ENCODE measurements at regions not wholly inside any gene's neighbourhood (a gene's known extent, or its start where the extent isn't known, plus 50 kb on each side); places are given as distances from the start of the nearest gene placed in this dataset.

- Histone ChIP-seq H3K56ac (replicated peaks; ENCODE audit: insufficient read length, low read depth, low read length) (no peak overlapping the region), H4K8ac (ENCODE audit: extremely low read depth, insufficient read depth, low read length) (no peak overlapping the region), H2BK120ac (replicated peaks; ENCODE audit: low read depth, low read length) (no peak overlapping the region), H2BK5ac (ENCODE audit: low read depth, low read length) (no peak overlapping the region), H3K79me2 (ENCODE audit: control insufficient read depth in 1 of 2, insufficient read depth in 2 of 2, low read length in 2 of 2) (no peaks in the 10 kb centered on the region), H3K23me2 (ENCODE audit: low read depth, low read length) (no peaks in the 10 kb centered on the region), H3K9me3 (ENCODE audit: insufficient read depth in 2 of 2, low read depth in 1 of 2, low read length in 1 of 2) (peaks cover 4 to 15% of the 10 kb centered on the region in 2 experiments; a peak in 3 of 4 replicates), H4K91ac (replicated peaks; ENCODE audit: insufficient read length, low read length) (no peak overlapping the region), H4K20me1 (replicated peaks in 1 of 2; ENCODE audit: control insufficient read depth in 1 of 2, insufficient read depth in 2 of 2, low read length in 2 of 2) (no peaks in the 10 kb centered on the region), H3K79me1 (ENCODE audit: low read depth, low read length) (no peaks in the 10 kb centered on the region), H3K9ac (replicated peaks in 1 of 4; ENCODE audit: extremely low read depth in 1 of 4, low read depth in 3 of 4, low read length in 3 of 4) (no peak overlapping the region), H2AFZ (ENCODE audit: low read length) (no peak overlapping the region), H3K14ac (ENCODE audit: insufficient read length) (no peak overlapping the region), H2BK15ac (ENCODE audit: low read length) (no peak overlapping the region), H2BK20ac (ENCODE audit: low read length) (no peak overlapping the region), H3K4me1 (replicated peaks in 1 of 4; ENCODE audit: control insufficient read depth in 3 of 4, insufficient read depth in 4 of 4, low read length in 3 of 4) (peaks cover 0 to 2% (median 0%) of the 10 kb centered on the region in 4 experiments; a peak in 3 of 7 replicates), H4K5ac (ENCODE audit: insufficient read length, low read depth, low read length) (no peak overlapping the region), H3K4ac (replicated peaks; ENCODE audit: insufficient read length, low read depth, low read length) (no peak overlapping the region), H3K4me2 (ENCODE audit: insufficient read depth in 1 of 2, low read depth in 2 of 2, low read length in 2 of 2) (no peak overlapping the region), H2BK12ac (ENCODE audit: low read depth, low read length) (no peak overlapping the region), H2AK5ac (ENCODE audit: low read depth, low read length) (no peak overlapping the region), H3K4me3 (ENCODE audit: extremely low read depth in 1 of 4, insufficient read depth in 2 of 4, low read depth in 3 of 4, low read length in 4 of 4) (no peak overlapping the region), H3K18ac (ENCODE audit: extremely low read depth, low read length) (no peak overlapping the region), H3K36me3 (ENCODE audit: control insufficient read depth in 2 of 4, insufficient read depth in 4 of 4, low read length in 3 of 4) (peaks cover 10 to 59% (median 38%) of the 10 kb centered on the region in 4 experiments; a peak in 7 of 8 replicates), H3K23ac (ENCODE audit: insufficient read length) (no peak overlapping the region), H3K27ac (ENCODE audit: low read depth, low read length) (no peak overlapping the region), H3K27me3 (replicated peaks in 1 of 4; ENCODE audit: control insufficient read depth in 3 of 4, extremely low read depth in 1 of 4, insufficient read depth in 3 of 4, low read length in 3 of 4) (no peaks in the 10 kb centered on the region)
- DNase-seq (ENCODE audit: low read depth in 1 of 2, low spot score in 2 of 2) (no peak), FAIRE-seq (no peak)
- 91% methylated on average over 2 of the region's 2 CpGs; no CpG with 5 or more reads in 1 of the 2 experiments for WGBS, 2 experiments (ENCODE audit: extremely low coverage in 1 of 2, insufficient coverage in 1 of 2, insufficient read length in 1 of 2, insufficient replicate concordance in 2 of 2, low coverage in 1 of 2, low lambda C conversion rate in 2 of 2, missing lambda C conversion rate in 1 of 2)
- ChIA-PET POLR2A (ENCODE audit: partially characterized antibody) (no interaction called here), CTCF (ENCODE audit: partially characterized antibody) (no interaction called here)
- TF ChIP-seq TCF12 (IDR thresholded peaks at IDR 0.05; ENCODE audit: low read depth, low read length) (no peak), POU5F1 (IDR thresholded peaks at IDR 0.05; ENCODE audit: low read depth, low read length) (no peak), SUZ12 (IDR thresholded peaks at IDR 0.05; ENCODE audit: low read length) (no peak), GABPA (IDR thresholded peaks at IDR 0.05; ENCODE audit: borderline replicate concordance, insufficient read depth, low read length) (no peak), BRCA1 (IDR thresholded peaks at IDR 0.05; ENCODE audit: low read depth, low read length) (no peak), SP4 (IDR thresholded peaks at IDR 0.05; ENCODE audit: low read length) (no peak), CBX5 (IDR thresholded peaks at IDR 0.05; ENCODE audit: low read depth, low read length) (no peak), RFX5 (IDR thresholded peaks at IDR 0.05; ENCODE audit: borderline replicate concordance, low read depth, low read length) (no peak), SP1 (IDR thresholded peaks at IDR 0.05; ENCODE audit: low read depth, low read length) (no peak), GTF2F1 (IDR thresholded peaks at IDR 0.05; ENCODE audit: borderline replicate concordance, low read depth, low read length) (no peak), CHD1 (IDR thresholded peaks at IDR 0.05; ENCODE audit: low read depth, low read length) (no peak), POLR2A (IDR thresholded peaks at IDR 0.05; ENCODE audit: control extremely low read depth in 1 of 2, low read depth in 2 of 2, low read length in 2 of 2) (no peak), MAFK (IDR thresholded peaks at IDR 0.05; ENCODE audit: low read depth, low read length) (no peak), RXRA (IDR thresholded peaks at IDR 0.05; ENCODE audit: insufficient read depth, low read depth, low read length) (no peak), PHF8 (conservative IDR thresholded peaks at IDR 0.05; ENCODE audit: low read depth, low read length) (no peak), CTBP2 (IDR thresholded peaks at IDR 0.05; ENCODE audit: borderline replicate concordance, insufficient read depth, insufficient read length, low read length) (no peak)
Observed at GRCh38 chr12:100083308-100083707, 59.4 kb downstream of the BLTP3B start.
